HG03103 (cell line): ENCODE measurements at regions not wholly inside any gene's neighbourhood (a gene's known extent, or its start where the extent isn't known, plus 50 kb on each side); places are given as distances from the start of the nearest gene placed in this dataset.

Source experiments
- ATAC-seq: cut with Tn5 transposase; IDR thresholded peaks from one replicate; pipeline ENCODE4 v1.9.1; 2021; ENCODE audit warnings: low read depth; ENCODE audit not compliant: unreplicated experiment

DNA sequence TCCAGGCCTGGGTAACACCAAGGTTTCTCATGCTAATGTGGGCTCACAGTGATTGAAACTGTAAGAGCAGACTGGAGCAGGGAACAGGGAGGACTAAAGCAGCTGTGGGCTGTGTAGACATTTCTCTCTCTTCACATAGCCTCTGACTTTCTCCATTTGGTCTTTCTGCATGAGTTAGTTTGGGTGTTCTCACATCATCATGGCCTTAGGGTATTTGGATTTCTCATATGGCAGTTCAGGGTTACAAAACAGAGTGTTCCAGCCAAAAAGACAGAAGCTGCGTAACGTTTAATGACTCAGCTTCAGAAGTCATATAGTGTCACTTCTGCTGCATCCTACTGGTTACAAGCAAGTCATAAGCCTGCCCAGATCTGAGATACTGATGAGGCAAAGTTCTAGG lies 52.0 kb upstream of the OSBPL8 start:
- ATAC-seq, result no peak

DNA sequence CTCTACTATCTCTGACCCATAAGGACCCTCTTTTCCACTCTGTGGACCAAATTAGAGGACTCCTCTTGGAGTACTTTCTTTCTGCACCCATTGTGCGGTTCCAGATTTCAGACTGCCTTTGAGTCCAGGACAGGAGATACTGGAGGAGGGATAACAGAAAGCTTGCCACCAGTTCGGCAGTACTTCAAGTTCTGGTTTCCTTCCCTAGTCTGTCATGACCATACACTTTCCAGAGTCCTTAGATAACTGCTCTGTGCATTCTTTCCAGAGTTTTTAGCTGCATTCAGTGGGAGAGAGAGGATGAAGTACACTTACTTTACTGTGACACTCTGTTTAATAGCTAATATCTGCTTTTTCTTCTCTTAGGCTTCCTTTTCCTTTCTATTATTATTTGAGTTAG lies 54.8 kb upstream of the OSBPL8 start:
- ATAC-seq, result no peak

- ATAC-seq, result no peak
Measured at GRCh38 chr12:76618031-76618430, 58.5 kb upstream of the OSBPL8 start.

- ATAC-seq, result peak; percentile 69
Measured at GRCh38 chr12:76621582-76622024, 62.0 kb upstream of the OSBPL8 start.

DNA sequence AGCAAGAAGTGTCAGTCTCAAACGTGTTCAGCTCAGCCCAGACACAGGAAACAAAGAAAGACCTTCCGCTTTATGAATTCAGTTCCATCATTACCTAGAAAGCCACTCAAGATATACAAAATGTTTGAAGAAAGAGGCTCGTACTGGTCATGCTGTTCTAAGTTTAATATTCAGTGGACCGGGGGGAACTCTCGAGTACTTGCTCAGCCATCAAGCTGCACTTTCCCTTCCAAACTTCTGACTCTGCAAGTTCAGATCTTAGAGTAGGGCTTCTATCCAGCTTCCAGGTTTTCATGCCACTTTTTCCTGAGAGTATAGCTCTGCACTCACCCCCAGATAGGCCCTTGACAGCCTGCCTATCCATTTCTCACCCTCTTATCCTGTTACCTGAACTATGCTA lies 62.8 kb upstream of the OSBPL8 start:
- ATAC-seq, result no peak

- no peak for ATAC-seq
Measured at GRCh38 chr12:76622915-76623314, 63.3 kb upstream of the OSBPL8 start.

GRCh38 chr12:76623931-76624330 lies 64.4 kb upstream of the OSBPL8 start:
- no peak for ATAC-seq

DNA sequence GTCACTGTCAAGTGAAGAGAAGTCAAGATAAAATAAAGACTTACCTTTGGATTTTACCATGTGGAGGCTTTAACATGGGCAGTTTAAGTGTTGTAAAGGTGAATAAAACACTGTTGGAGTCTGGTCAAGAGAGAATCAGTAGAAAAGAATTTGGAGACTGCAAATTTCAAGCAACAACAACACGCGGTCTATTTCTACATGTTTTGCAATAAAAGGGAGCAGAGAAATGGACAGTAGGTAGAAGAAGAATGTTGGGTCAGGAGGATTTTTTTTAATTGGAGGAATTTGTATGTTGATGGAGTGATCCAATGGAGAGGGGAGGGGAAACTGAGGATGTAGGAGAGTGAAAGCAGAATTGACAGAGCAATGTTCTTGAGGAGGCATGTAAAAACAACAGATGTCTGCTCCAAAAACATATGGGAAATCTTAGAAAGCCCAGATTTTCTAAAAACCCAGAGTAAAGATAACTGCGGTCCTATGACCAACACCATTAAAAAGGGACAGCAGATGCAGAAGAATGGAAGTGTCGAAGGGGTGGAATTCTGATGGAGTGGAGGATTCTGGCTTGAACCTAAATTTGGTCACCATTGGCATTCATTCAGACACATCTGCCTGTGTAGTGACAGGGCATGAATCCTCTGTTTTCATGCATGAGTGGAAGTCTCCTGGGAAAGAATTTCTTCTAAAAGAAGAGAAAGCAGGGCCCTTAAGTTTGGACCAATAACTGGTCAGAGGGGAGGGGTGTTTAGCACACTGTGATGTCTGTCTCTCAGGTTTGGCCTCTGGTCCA lies 68.0 kb upstream of the OSBPL8 start:
- no peak for ATAC-seq

GRCh38 chr12:76628745-76629144 lies 69.2 kb upstream of the OSBPL8 start:
- no peak for ATAC-seq

DNA sequence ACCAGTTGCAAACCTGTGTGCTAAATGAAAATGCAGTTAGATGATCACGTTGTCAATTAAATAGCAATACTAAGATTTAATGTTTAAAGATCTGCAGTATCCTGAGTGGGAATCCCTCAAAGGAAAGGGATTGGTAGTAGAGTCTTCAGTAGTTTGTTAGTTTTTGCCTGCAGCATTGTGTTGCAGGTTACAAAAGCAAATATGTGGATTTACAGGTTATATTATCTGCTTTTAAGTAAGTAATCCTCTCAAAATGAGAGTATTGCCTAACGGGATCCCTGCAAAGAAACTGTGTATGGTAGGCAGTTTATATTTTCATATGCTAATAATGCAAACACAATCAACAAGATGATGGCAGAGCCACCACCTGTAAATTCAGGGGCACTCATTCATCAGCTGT lies 72.2 kb upstream of the OSBPL8 start:
- ATAC-seq, result no peak

DNA sequence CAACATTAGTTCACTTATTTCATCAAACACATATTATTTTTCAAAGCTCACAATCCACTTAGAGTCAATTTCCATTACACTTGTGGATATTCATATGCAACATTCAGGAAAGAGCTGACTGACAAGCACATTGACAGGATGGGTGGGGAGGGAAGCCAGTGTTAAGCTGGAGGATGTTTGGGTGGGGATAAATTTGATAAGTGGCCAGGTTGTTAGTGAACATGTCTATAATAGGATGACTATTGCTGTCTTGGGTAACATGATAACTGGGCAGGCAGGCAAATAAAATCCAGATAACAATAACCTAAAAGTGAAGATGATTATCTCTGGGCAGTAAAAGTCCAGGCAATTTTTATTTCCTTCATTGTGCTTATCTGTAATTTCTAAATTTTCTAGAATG lies 73.8 kb upstream of the OSBPL8 start:
- no peak for ATAC-seq

DNA sequence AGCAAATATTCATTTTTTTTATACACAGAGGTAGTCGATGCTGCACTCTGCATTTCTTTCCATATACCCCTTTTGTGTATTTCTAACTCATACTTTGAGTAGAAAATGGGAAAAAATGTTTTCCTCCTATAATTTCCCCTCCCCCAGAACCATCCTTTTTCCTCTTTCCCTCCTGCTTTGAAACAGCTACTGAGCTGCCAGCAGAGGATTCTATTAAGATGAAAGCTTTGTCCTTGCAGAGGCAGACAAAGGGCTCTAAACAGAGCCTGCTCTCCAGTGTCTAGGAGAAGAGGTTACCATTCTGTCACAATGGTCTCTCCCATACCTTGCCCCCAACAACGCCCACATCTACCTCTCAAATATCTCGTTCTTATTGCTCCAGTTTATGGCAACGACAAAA lies 74.6 kb upstream of the OSBPL8 start:
- ATAC-seq, result no peak

DNA sequence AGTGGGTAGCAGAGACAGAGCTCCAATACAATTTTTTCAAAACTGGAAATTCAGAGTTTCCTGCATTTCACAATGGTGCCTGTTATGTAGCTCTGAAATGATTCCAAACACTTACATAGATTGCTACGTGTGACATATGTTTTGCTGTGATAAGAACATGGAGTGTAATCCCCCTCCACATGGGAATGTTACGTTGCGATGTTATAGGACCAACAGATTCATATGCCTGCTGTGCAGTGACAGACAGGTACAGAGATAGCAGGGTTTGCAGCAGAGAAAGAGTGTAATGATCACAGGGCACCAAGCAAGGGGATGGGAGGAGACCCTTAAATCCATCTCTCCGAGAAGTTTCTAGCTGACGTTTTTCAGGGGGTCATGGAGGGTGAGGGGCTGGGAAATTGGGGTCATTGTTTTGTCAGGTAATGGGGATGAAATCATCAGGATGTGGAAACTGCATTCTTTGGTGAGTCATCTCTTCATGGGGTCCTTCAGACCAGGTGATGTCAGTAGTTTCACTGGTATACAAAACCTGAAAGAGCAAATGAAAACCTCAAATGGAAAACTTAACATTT lies 76.6 kb upstream of the OSBPL8 start:
- no peak for ATAC-seq

- no peak for ATAC-seq
Measured at GRCh38 chr12:76637807-76638206, 78.2 kb upstream of the OSBPL8 start.

- no peak for ATAC-seq
Measured at GRCh38 chr12:76639646-76640045, 80.1 kb upstream of the OSBPL8 start.

GRCh38 chr12:76641073-76641472 lies 81.5 kb upstream of the OSBPL8 start:
- no peak for ATAC-seq

DNA sequence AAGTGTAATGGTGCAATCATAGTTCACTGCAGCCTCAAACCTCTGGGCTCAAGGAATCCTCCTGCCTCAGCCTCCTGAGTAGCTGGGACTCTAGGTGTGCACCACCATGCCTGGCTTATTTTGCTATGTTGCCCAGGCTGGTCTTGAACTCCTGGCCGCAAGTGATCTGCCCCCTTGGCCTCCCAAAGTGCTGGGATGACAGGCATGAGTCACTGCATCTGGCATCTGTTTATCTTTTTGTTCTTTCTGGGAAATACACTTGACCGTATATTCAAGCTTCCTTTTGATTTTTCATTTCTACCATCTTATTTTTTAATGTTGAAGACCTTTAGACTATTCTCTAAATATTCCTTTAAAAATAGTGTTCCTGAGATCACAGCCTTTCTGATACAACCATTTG lies 82.4 kb upstream of the OSBPL8 start:
- no peak for ATAC-seq

DNA sequence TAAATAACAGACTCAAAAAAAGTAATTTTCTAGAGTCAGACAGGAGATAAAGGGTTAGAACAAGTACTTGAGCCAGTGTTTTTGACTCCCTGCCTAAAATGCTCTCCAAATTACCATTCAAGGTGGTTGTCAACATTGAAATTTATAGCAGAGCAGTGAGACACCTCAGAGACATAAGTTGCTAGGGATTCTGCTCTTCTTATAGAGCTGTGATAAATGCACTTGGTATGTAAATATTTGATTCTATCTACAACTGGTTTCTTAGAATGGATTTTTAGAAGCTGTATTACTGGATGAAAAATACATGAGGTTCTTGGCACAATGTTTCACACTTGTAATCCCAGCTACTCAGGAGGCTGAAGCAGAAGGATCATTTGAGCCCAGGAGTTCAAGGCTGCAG lies 83.9 kb upstream of the OSBPL8 start:
- ATAC-seq, result no peak

- no peak for ATAC-seq
Measured at GRCh38 chr12:76644950-76645349, 85.4 kb upstream of the OSBPL8 start.

DNA sequence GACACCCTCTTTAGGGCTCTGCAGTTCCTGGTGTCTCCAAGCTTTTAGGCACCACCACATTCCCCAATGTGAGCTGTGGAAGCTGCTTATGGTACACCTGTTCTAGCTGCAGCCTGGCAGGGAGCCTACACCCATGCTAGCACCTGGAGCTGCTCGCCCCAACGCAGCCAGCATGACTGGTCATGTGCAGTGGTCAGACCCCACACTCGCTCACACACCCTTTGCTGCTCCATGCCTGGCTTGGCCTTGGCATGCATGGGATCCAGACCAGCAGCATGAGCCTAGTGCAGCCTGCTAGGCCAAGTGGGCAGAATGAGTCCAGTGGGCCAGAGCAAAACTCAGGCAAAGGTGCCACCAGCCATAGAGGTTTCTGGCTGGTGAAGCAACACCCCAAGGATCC lies 86.4 kb upstream of the OSBPL8 start:
- ATAC-seq, result no peak

DNA sequence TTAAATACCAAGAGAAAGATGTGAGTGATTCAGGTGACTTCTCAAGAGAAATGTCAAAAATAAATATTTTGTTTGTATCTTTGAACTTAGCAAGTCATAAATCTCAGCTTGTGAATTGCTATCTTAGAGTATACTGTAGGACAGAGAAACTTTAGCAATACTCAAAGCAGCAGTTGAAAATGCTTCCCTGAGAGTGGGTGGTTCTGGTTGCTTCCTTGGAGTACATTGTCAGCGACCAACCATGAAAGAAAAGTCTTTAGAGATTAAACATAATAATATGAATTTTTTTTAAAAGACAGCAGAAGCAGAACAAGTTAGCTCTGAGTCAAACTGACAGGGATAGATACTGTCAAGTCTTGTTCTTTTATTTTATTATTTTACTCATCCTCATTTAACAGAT lies 86.8 kb upstream of the OSBPL8 start:
- ATAC-seq, result no peak

- ATAC-seq, result no peak
Measured at GRCh38 chr12:76649099-76649498, 89.5 kb upstream of the OSBPL8 start.
